NCI-H460 (cell line): ENCODE measurements at regions not wholly inside any gene's neighbourhood (a gene's known extent, or its start where the extent isn't known, plus 50 kb on each side); places are given as distances from the start of the nearest gene placed in this dataset.
"Not testable (repeated sequence)": the region's sequence is repeated elsewhere in the genome, so short reads cannot be mapped to it uniquely, and the experiment has no call there.

ENCODE experiments used
- DNase-seq: peaks from one replicate; pipeline ENCODE4 v3.0.0-alpha.2; 2016; ENCODE audit warnings: low read depth; ENCODE audit errors: extremely low read depth

GRCh38 chr7:118777308-118777707 lies 552.8 kb downstream of the ANKRD7 start:
- DNase-seq, result no peak

- no peak for DNase-seq
Measured at GRCh38 chr7:118792682-118793081, 568.2 kb downstream of the ANKRD7 start.

GRCh38 chr7:118793582-118793981 lies 569.1 kb downstream of the ANKRD7 start:
- DNase-seq, result no peak

- no peak for DNase-seq
Measured at GRCh38 chr7:118794419-118794818, 569.9 kb downstream of the ANKRD7 start.

- DNase-seq, result no peak
Measured at GRCh38 chr7:118801366-118801765, 576.9 kb downstream of the ANKRD7 start.

GRCh38 chr7:118802726-118803125 lies 578.2 kb downstream of the ANKRD7 start:
- DNase-seq, result no peak

- no peak for DNase-seq
Measured at GRCh38 chr7:118826246-118826645, 601.7 kb downstream of the ANKRD7 start.

GRCh38 chr7:118836933-118837332 lies 612.4 kb downstream of the ANKRD7 start:
- no peak for DNase-seq

GRCh38 chr7:118839515-118839914 lies 615.0 kb downstream of the ANKRD7 start:
- no peak for DNase-seq

GRCh38 chr7:118843456-118843855 lies 619.0 kb downstream of the ANKRD7 start:
- no peak for DNase-seq

- no peak for DNase-seq
Measured at GRCh38 chr7:118844748-118845147, 620.2 kb downstream of the ANKRD7 start.

GRCh38 chr7:118845791-118846190 lies 621.3 kb downstream of the ANKRD7 start:
- DNase-seq, result no peak

- DNase-seq, result no peak
Measured at GRCh38 chr7:118846977-118847376, 622.5 kb downstream of the ANKRD7 start.

GRCh38 chr7:118855290-118855689 lies 630.8 kb downstream of the ANKRD7 start:
- DNase-seq, result peak; percentile 41

GRCh38 chr7:118858651-118859149 lies 634.2 kb downstream of the ANKRD7 start:
- DNase-seq, result no peak

- no peak for DNase-seq
Measured at GRCh38 chr7:118861581-118861980, 637.1 kb downstream of the ANKRD7 start.

- DNase-seq, result no peak
Measured at GRCh38 chr7:118862740-118863139, 638.2 kb downstream of the ANKRD7 start.

- no peak for DNase-seq
Measured at GRCh38 chr7:118863966-118864365, 639.5 kb downstream of the ANKRD7 start.

GRCh38 chr7:118867860-118868259 lies 643.4 kb downstream of the ANKRD7 start:
- no peak for DNase-seq

- not testable (repeated sequence) for DNase-seq
Measured at GRCh38 chr7:118869141-118869540, 644.6 kb downstream of the ANKRD7 start.

- peak; percentile 24 for DNase-seq
Measured at GRCh38 chr7:118870187-118870586, 645.7 kb downstream of the ANKRD7 start.

GRCh38 chr7:118872568-118872967 lies 648.1 kb downstream of the ANKRD7 start:
- no peak for DNase-seq

GRCh38 chr7:118877187-118877586 lies 652.7 kb downstream of the ANKRD7 start:
- no peak for DNase-seq
